ENCODE measurements at regions not wholly inside any gene's neighbourhood (a gene's known extent, or its start where the extent isn't known, plus 50 kb on each side); places are given as distances from the start of the nearest gene placed in this dataset.

- no peak for TF ChIP-seq CTCF (IDR thresholded peaks at IDR 0.05)
- no peak for TF ChIP-seq POLR2A (IDR thresholded peaks at IDR 0.05)
Measured at GRCh38 chr2:18349421-18349820, 211.0 kb downstream of the RDH14 start.
